Fibroblast of lung (primary cell): ENCODE measurements at regions not wholly inside any gene's neighbourhood (a gene's known extent, or its start where the extent isn't known, plus 50 kb on each side); places are given as distances from the start of the nearest gene placed in this dataset.

Experiments used
- EZH2 ChIP-seq: IDR thresholded peaks from 2 replicates; pipeline ENCODE4 v1.5.1; 2012; ENCODE audit warnings: low read length, control low read depth, mild to moderate bottlenecking; ENCODE audit errors: missing control alignments
- TF ChIP-seq, protein P1 (sequence below), 2 donors: IDR thresholded peaks in 1 of 2; conservative IDR thresholded peaks in 1 of 2; 1 replicate in 1 of 2; 2 replicates in 1 of 2; pipeline ENCODE4 v1.5.1; 2011 to 2012; ENCODE audit warnings: low read length in 2 of 2, control low read depth in 1 of 2, inconsistent platforms in 1 of 2, low read depth in 1 of 2, mild to moderate bottlenecking in 1 of 2

DNA sequence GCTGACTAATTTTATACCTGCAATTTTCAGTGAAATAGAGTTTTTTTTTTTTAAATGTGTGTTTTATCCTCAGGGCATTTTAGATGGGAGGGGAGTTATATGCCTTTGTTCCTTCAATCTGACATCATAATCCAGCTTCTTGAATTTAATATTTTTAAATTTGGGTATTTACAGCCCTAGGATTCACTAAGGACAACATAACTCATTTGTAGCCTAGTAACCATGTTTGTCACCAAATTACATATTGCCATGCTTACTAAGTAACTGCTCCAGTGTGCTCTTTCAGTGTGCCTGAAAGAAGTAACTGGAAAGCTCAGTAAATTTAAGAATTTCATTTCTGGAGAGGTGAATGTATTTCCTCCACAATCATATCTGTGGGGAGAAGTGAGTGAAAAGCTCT, 56.8 kb upstream of the DGKB start:
- TF ChIP-seq, protein P1, sequence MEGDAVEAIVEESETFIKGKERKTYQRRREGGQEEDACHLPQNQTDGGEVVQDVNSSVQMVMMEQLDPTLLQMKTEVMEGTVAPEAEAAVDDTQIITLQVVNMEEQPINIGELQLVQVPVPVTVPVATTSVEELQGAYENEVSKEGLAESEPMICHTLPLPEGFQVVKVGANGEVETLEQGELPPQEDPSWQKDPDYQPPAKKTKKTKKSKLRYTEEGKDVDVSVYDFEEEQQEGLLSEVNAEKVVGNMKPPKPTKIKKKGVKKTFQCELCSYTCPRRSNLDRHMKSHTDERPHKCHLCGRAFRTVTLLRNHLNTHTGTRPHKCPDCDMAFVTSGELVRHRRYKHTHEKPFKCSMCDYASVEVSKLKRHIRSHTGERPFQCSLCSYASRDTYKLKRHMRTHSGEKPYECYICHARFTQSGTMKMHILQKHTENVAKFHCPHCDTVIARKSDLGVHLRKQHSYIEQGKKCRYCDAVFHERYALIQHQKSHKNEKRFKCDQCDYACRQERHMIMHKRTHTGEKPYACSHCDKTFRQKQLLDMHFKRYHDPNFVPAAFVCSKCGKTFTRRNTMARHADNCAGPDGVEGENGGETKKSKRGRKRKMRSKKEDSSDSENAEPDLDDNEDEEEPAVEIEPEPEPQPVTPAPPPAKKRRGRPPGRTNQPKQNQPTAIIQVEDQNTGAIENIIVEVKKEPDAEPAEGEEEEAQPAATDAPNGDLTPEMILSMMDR (conservative IDR thresholded peaks at IDR 0.05 in 1 of 2, IDR thresholded peaks at IDR 0.05 in 1 of 2; ENCODE audit: low read depth in 1 of 2, low read length in 2 of 2): no peak
- TF ChIP-seq EZH2: no peak
